ENCODE measurements at regions not wholly inside any gene's neighbourhood (a gene's known extent, or its start where the extent isn't known, plus 50 kb on each side); places are given as distances from the start of the nearest gene placed in this dataset.

DNA sequence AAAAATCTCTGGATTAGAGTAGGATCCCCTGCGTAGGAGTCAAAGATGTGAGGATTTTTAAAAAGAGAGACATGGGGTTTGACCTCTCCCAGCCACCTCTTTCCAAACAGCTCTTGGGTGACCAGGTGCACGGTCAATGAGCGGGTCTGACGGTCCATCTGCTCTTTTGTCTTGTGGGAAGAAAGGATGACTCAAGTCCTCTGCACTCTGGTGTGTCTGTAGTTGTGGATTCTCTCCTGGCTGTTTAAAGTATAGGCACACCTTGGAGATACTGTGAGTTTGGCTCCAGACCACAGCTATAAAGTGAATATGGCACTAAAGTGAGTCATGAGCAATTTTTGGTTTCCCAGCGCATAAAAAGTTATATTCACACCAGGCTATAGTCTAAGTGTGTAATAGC is 209.8 kb downstream of the BMP7 start:
- H3K9me3 ChIP-seq (ENCODE audit: control insufficient read depth in 1 of 2, insufficient read depth in 1 of 2, low read depth in 1 of 2, low read length in 2 of 2): no peaks in the 10 kb centered on the region
- TF ChIP-seq POLR2A (IDR thresholded peaks at IDR 0.05; ENCODE audit: borderline replicate concordance, extremely low read depth, insufficient read depth, insufficient read length) (no peak), CEBPB (IDR thresholded peaks at IDR 0.05; ENCODE audit: low read depth) (no peak), SIN3A (IDR thresholded peaks at IDR 0.05; ENCODE audit: low read depth) (no peak), YY1 (IDR thresholded peaks at IDR 0.05; ENCODE audit: extremely low read depth, insufficient replicate concordance, low read depth, low read length) (no peak)
- TF ChIP-seq, protein P1, sequence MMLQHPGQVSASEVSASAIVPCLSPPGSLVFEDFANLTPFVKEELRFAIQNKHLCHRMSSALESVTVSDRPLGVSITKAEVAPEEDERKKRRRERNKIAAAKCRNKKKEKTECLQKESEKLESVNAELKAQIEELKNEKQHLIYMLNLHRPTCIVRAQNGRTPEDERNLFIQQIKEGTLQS (IDR thresholded peaks at IDR 0.05): no peak
- TF ChIP-seq, protein P2, sequence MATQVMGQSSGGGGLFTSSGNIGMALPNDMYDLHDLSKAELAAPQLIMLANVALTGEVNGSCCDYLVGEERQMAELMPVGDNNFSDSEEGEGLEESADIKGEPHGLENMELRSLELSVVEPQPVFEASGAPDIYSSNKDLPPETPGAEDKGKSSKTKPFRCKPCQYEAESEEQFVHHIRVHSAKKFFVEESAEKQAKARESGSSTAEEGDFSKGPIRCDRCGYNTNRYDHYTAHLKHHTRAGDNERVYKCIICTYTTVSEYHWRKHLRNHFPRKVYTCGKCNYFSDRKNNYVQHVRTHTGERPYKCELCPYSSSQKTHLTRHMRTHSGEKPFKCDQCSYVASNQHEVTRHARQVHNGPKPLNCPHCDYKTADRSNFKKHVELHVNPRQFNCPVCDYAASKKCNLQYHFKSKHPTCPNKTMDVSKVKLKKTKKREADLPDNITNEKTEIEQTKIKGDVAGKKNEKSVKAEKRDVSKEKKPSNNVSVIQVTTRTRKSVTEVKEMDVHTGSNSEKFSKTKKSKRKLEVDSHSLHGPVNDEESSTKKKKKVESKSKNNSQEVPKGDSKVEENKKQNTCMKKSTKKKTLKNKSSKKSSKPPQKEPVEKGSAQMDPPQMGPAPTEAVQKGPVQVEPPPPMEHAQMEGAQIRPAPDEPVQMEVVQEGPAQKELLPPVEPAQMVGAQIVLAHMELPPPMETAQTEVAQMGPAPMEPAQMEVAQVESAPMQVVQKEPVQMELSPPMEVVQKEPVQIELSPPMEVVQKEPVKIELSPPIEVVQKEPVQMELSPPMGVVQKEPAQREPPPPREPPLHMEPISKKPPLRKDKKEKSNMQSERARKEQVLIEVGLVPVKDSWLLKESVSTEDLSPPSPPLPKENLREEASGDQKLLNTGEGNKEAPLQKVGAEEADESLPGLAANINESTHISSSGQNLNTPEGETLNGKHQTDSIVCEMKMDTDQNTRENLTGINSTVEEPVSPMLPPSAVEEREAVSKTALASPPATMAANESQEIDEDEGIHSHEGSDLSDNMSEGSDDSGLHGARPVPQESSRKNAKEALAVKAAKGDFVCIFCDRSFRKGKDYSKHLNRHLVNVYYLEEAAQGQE (IDR thresholded peaks at IDR 0.05; ENCODE audit: low read depth): no peak
- ChIA-PET POLR2A (no interaction called here), CTCF (no interaction called here), RAD21 (ENCODE audit: low non-redundant PET in 1 of 2, low total read pairs in 2 of 2, uncharacterized antibody in 2 of 2, unreplicated experiment in 2 of 2) (no interaction called here)
- no peak overlapping the region for H3K27ac ChIP-seq (ENCODE audit: low read depth, low read length)
- H2AFZ ChIP-seq (ENCODE audit: low read depth, low read length, poor library complexity, severe bottlenecking): no peak overlapping the region
- no TSS peak for BruUV-seq (replicated peaks)
- ATAC-seq (no peak), DNase-seq (ENCODE audit: low read depth, low spot score) (no peak)
- peaks cover 13% of the 10 kb centered on the region; the same call in 1 of the 2 replicates for H3K27me3 ChIP-seq (ENCODE audit: insufficient read depth, low read length)
- H3K4me2 ChIP-seq (ENCODE audit: low read length): no peak overlapping the region
- intact Hi-C loops (cut with micrococcal nuclease): no loop called here
- H3K9me2 ChIP-seq (ENCODE audit: insufficient read depth): no peaks in the 10 kb centered on the region; the same call in 1 of the 2 replicates
- H3K4me3 ChIP-seq (replicated peaks in 1 of 2; ENCODE audit: low read depth in 1 of 2, low read length in 2 of 2): no peak overlapping the region
- peaks cover 0 to 6% of the 10 kb centered on the region in 2 experiments; a peak in 1 of 4 replicates for H3K4me1 ChIP-seq (ENCODE audit: control insufficient read depth in 1 of 2, insufficient read depth in 2 of 2, low read length in 2 of 2)
- no peaks in the 10 kb centered on the region for H3K79me2 ChIP-seq (ENCODE audit: insufficient read depth, low read length)
- H4K20me1 ChIP-seq (ENCODE audit: insufficient read depth): no peaks in the 10 kb centered on the region
- H3K36me3 ChIP-seq (ENCODE audit: control insufficient read depth in 1 of 2, insufficient read depth in 2 of 2, low read length in 2 of 2): no peaks in the 10 kb centered on the region
- no peak overlapping the region for H3K9ac ChIP-seq (ENCODE audit: low read length)
